ENCODE measurements at regions not wholly inside any gene's neighbourhood (a gene's known extent, or its start where the extent isn't known, plus 50 kb on each side); places are given as distances from the start of the nearest gene placed in this dataset.

DNA sequence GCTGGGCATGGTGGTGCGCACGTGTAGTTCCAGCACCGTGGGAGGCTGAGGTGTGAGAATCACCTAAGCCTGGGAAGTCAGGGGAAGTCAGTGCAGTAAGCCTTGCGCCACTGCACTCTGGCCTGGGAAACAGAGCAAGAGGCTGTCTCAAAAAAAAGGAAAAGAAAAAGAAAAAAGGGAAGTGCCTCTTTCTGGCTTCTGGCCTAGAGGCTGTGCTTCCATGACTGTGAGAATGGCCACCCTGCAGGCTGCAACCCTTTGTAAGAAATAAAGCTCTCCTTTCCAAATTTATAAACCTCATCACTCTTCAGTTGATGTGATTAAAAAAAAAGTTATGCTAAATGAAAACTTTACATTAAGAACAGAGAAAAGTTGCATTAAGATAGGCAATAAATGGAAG lies 774.3 kb downstream of the TUSC7 start:
- TF ChIP-seq, protein P1, sequence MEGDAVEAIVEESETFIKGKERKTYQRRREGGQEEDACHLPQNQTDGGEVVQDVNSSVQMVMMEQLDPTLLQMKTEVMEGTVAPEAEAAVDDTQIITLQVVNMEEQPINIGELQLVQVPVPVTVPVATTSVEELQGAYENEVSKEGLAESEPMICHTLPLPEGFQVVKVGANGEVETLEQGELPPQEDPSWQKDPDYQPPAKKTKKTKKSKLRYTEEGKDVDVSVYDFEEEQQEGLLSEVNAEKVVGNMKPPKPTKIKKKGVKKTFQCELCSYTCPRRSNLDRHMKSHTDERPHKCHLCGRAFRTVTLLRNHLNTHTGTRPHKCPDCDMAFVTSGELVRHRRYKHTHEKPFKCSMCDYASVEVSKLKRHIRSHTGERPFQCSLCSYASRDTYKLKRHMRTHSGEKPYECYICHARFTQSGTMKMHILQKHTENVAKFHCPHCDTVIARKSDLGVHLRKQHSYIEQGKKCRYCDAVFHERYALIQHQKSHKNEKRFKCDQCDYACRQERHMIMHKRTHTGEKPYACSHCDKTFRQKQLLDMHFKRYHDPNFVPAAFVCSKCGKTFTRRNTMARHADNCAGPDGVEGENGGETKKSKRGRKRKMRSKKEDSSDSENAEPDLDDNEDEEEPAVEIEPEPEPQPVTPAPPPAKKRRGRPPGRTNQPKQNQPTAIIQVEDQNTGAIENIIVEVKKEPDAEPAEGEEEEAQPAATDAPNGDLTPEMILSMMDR (IDR thresholded peaks at IDR 0.05; ENCODE audit: insufficient read depth, low read depth, low read length), result no peak
- TF ChIP-seq EZH2 (IDR thresholded peaks at IDR 0.05; ENCODE audit: insufficient read depth, low read length), result no peak

All from astrocyte (in vitro differentiated cells and primary cell).